ENCODE measurements at regions not wholly inside any gene's neighbourhood (a gene's known extent, or its start where the extent isn't known, plus 50 kb on each side); places are given as distances from the start of the nearest gene placed in this dataset.

DNA sequence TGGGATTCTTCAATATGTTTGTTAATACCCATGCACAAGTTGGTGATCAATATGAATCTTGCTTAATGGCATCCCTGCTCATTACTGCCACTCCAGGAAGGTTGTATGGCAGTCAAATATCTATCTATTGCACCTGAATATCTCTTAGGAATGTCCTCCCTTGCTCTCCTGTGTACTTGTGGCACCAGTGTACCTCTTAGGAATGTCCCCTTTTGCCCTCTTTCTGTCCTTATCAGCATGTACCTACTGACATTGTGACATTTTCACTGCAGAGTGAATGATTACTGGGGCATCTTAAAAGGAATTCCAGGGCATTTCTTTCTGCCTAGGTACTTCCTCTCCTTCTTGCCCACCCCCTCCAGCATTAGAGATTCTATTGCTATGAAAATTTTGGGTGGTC, 163.8 kb upstream of the CENPE start:
- TF ChIP-seq EZH2phosphoT487 (IDR thresholded peaks at IDR 0.05) (no peak), EZH2 (IDR thresholded peaks at IDR 0.05) (no peak)

All from neural progenitor cell (in vitro differentiated cells).